Type B pancreatic cell (in vitro differentiated cells): ENCODE measurements at regions not wholly inside any gene's neighbourhood (a gene's known extent, or its start where the extent isn't known, plus 50 kb on each side); places are given as distances from the start of the nearest gene placed in this dataset.

Source experiments
- DNase-seq: peaks from one replicate; pipeline ENCODE4 v3.0.0; 2021; ENCODE audit warnings: mixed read lengths; ENCODE audit not compliant: unreplicated experiment; ENCODE audit errors: extremely low spot score
- H3K27ac Mint-ChIP-seq: 2 replicates; pipeline ENCODE4 v1.8.0; 2021; ENCODE audit warnings: mild to moderate bottlenecking, mixed read lengths
- H3K27me3 Mint-ChIP-seq: 2 replicates; pipeline ENCODE4 v1.8.0; 2021; ENCODE audit warnings: mixed read lengths
- H3K36me3 Mint-ChIP-seq: 2 replicates; pipeline ENCODE4 v1.8.0; 2021; ENCODE audit warnings: mixed read lengths
- H3K4me1 Mint-ChIP-seq: one replicate; pipeline ENCODE4 v1.8.0; 2021; ENCODE audit warnings: mixed read lengths; ENCODE audit not compliant: unreplicated experiment
- H3K4me3 Mint-ChIP-seq: 2 replicates; pipeline ENCODE4 v1.8.0; 2021; ENCODE audit warnings: mild to moderate bottlenecking, mixed read lengths
- H3K9me3 Mint-ChIP-seq: 2 replicates; pipeline ENCODE4 v1.8.0; 2021; ENCODE audit warnings: mixed read lengths
- CTCF ChIP-seq: fragments of 200-600 bp; sonication (generic); conservative IDR thresholded peaks from 2 replicates; pipeline ENCODE4 v1.5.0; 2021; ENCODE audit warnings: antibody characterized with exemption, mild to moderate bottlenecking

DNA sequence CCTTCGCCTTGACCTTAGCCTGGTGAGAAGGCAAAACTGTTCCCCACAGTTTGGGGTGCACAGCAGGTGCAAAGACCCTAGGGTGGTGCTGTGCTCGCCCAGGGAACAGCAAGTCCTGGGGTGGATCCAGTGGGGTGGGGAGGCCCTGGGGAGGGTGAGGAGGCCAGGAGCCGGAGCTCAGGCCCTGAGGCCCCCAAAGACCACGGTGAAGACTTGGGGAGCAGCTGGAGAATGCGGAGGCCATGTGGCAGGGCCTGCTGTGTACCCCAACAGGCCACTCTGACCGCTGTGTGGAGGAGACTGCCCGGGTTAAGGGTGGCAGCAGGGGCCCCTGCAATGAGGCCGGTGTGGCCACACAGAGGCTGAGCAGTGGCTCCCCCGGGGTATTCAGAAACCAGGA, 101.1 kb upstream of the RTL6 start:
- Mint-ChIP-seq H3K27me3 (peaks cover 26% of the 10 kb centered on the region), H3K36me3 (no peaks in the 10 kb centered on the region), H3K9me3 (no peaks in the 10 kb centered on the region), H3K4me1 (peaks cover 19% of the 10 kb centered on the region), H3K27ac (no peak overlapping the region), H3K4me3 (no peak overlapping the region)
- DNase-seq = no peak
- TF ChIP-seq CTCF = no peak

DNA sequence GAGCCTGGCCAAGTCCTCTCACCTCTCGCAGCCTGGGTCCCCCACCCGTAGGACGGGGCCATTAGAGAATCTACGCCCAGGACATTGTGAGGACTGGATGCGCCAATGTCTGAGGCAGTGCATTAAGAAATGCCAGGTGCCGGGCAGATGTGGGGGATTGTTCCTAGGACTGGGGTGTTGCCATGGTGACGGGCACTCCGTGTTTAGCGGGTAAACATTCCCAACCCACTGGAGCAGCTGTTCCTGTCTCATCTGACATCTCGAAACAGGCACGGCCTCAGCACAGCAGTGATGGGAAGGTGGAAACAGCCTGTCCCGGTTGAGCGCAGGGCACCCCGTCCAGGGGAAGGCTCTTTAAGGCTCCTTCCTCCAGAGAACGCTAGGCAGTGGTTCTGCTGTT, 99.6 kb upstream of the RTL6 start:
- no peak for TF ChIP-seq CTCF
- Mint-ChIP-seq H3K27me3 (peaks cover 20% of the 10 kb centered on the region), H3K9me3 (no peaks in the 10 kb centered on the region), H3K36me3 (no peaks in the 10 kb centered on the region), H3K27ac (no peak overlapping the region), H3K4me3 (no peak overlapping the region), H3K4me1 (peaks cover 21% of the 10 kb centered on the region)
- no peak for DNase-seq

GRCh38 chr22:44596396-44597125, 98.5 kb upstream of the RTL6 start:
- H3K27me3 Mint-ChIP-seq = peaks cover 20% of the 10 kb centered on the region
- no peak overlapping the region for H3K27ac Mint-ChIP-seq
- no peaks in the 10 kb centered on the region for H3K36me3 Mint-ChIP-seq
- no peak overlapping the region for H3K4me3 Mint-ChIP-seq
- DNase-seq = no peak
- TF ChIP-seq CTCF = no peak
- no peaks in the 10 kb centered on the region for H3K9me3 Mint-ChIP-seq
- peaks cover 27% of the 10 kb centered on the region for H3K4me1 Mint-ChIP-seq

DNA sequence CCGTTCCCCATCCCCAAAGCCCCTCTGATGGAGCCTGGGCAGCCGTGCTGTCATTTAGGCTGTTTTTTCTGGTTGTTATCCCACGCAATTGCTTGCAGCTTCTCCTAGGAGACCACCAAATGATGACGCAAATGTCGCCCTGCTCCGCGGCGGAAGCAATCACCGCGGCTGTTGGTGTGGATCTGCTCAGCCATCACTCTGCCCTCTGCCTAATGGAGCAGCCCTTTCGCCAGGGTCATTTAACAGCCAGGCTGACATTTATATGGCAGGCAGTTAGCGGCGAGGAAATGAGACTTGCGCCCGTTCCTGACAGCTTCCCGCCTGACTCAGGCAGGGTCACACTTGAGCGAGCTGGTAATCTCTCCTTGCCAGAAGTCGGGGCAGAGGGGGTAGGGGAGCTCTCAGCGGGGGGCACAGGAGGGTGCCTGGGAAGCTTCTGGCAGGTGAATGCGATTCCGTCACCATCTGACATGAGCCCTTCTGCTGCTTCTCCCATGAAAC, 97.9 kb upstream of the RTL6 start:
- Mint-ChIP-seq H3K4me1 (peaks cover 27% of the 10 kb centered on the region), H3K36me3 (no peaks in the 10 kb centered on the region), H3K9me3 (no peaks in the 10 kb centered on the region), H3K4me3 (peak overlapping the region; percentile 63), H3K27ac (peak overlapping the region; percentile 60), H3K27me3 (peaks cover 20% of the 10 kb centered on the region)
- no peak for TF ChIP-seq CTCF
- no peak for DNase-seq

DNA sequence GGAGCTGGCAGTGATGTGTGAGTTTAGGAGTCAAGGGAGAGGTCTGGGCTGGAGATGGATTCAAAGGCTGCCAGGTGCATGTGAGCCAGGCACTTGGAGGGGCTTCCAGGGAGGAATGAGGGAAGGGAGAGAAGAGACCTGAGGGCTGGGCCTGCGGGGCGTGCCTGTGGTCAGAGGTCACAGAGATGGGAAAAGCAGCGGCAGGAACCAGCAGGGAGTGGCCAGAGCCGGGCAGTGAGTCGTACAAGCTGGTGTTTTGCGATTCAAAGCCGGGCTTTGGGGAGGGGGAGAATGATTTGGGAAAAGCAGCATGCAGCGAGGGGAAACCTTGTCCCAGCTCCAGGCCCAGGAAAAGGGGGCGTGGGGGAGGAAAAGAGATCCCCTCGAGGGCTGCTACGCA, 96.9 kb upstream of the RTL6 start:
- Mint-ChIP-seq H3K27ac (peak overlapping the region; percentile 56), H3K4me3 (peak overlapping the region; percentile 16), H3K36me3 (no peaks in the 10 kb centered on the region), H3K27me3 (peaks cover 17% of the 10 kb centered on the region), H3K4me1 (peaks cover 27% of the 10 kb centered on the region), H3K9me3 (no peaks in the 10 kb centered on the region)
- no peak for DNase-seq
- no peak for TF ChIP-seq CTCF
